ENCODE measurements at regions not wholly inside any gene's neighbourhood (a gene's known extent, or its start where the extent isn't known, plus 50 kb on each side); places are given as distances from the start of the nearest gene placed in this dataset.
"Not testable (repeated sequence)": the region's sequence is repeated elsewhere in the genome, so short reads cannot be mapped to it uniquely, and the experiment has no call there.

DNA sequence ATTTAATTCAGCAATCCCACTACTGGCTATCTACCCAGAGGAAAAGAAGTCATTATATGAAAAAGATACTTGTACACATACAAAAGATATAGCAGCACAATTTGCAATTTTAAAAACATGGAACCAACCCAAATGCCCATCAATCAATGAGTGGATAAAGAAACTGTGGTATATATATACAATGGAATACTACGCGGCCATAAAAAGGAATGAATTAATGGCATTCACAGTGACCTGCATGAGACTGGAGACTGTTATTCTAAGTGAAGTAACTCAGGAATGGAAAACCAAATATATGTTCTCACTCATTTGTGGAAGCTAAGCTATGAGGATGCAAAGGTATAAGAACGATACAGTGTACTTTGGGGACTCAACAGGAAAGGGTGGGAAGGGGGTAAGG, 102.8 kb upstream of the KCNMA1 start:
- not testable (repeated sequence) for DNase-seq

DNA sequence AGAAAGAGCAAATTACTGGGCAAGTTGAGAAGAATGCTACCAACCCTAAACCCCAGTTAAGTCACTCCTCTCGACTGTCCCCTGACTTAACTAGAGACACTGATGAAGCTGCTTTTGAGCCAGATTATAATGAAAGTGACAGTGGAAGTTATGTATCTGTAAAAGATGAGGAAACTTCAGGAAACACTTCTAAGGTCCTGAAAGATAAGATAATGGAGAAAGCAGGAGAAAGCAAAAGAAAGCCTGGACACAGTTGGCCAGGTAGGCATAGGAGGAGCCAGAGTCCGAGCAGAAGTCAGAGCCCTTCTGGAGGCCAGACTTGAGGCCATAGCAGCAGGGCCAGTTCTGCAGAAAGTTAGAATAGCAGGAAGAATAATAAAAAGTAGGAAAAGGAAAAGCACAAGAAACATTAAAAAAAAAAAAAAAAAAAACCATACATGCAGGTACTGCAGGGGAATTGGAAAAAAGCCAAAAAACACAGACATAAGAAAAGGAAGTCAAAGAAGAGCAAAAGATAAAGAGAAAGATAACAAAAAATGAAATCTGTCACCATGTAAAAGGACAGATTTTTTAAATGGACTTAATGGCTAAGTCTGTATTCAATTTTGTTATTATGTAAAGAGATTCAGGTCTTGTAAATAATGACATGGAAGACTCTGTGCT, 101.0 kb upstream of the KCNMA1 start:
- DNase-seq = no peak

DNA sequence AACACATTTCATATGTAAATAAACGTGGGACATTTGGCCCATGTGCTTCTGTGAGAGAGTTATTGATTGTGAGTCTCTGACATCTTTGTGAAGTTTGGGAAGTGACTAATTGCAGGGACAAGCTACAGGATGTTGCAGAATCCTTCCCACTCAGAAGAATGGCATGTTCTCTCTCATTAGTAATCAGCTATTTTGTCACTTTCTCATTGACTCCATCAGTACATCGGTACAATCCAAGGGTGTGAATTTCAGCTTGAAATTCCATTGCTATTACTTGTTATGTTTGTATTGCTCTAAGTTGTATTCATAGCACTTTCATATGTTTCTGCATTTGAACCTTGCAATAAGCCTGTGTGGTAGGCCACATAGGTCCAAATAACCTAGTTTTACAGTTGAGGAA, 100.0 kb upstream of the KCNMA1 start:
- no peak for DNase-seq

DNA sequence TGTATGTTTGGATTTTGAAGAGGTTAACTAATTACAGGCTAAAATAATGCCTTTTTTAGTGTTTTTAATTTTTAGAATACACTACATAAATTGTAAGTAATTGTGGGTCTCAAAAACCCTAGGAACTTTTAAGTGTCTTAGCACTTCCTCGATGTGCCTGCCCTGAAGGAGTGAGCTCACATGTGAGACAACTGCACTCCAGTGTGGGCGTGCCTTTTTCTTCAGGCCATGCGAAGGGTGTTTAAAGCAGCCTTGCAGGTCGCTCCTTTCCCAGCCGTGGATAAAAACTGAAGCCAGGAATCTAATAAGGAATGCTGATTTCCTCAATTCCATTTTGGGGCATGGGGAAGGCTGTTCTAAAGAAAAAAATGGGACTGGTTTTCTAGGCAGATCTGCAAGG, 97.5 kb upstream of the KCNMA1 start:
- DNase-seq = not testable (repeated sequence)

DNA sequence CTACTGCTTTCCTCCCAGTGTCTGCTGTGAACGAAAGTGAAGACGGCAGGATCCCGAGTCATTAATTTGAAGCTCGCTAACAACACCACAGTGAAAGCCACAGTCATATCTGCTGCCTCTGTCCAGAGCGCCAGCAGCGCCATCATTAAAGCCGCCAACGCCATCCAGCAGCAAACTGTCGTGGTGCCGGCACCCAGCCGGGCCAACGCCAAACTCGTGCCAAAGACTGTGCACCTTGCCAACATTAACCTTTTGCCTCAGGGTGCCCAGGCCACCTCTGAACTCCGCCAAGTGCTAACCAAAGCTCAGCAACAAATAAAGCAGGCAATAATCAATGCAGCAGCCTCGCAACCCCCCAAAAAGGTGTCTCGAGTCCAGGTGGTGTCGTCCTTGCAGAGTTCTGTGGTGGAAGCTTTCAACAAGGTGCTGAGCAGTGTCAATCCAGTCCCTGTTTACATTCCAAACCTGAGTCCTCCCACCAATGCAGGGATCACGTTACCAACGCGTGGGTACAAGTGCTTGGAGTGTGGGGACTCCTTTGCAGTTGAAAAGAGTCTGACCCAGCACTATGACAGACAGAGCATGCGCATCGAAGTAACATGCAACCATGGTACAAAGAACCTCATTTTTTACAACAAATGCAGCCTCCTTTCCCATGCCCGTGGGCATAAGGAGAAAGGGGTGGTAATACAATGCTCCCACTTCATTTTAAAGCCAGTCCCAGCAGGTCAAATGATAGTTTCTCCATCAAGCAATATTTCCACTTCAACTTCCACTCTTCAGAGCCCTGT, 94.8 kb upstream of the KCNMA1 start:
- DNase-seq = no peak

DNA sequence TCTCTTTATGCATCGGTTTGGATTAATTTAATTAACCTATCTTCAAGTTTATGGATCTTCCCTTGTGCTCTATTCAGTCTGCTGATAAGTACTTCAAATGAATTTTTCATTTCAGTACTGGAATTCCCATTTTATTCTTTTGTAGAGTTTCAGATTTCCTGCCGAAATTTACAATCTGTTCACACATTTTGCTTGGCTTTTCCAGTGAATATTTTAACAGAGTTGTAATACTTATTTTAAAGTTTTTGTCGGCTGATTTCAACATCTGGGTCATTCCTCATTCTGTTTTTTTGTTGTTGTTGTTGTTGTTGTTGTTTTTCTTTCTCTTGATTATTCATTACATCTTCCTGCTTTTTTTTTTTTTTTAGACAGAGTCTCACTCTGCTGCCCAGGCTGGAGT, 89.9 kb upstream of the KCNMA1 start:
- DNase-seq = no peak

DNA sequence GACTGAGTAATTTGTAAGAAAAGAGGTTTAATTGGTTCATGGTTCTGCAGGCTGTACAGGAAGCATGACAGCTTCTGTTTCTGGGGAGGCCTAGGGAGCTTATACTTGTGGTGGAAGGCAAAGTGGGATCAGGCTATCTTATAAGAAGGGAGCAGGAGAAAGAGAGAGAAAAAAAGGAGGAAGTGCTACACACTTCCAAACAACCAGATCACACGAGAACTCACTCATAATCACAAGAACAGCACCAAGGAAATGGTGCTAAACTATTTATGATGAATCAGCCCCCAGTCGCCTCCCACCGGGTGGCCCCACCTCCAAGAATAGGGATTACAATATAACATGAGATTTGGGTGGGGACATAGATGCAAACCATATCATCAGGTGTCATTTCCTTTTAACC, 89.1 kb upstream of the KCNMA1 start:
- DNase-seq = no peak

DNA sequence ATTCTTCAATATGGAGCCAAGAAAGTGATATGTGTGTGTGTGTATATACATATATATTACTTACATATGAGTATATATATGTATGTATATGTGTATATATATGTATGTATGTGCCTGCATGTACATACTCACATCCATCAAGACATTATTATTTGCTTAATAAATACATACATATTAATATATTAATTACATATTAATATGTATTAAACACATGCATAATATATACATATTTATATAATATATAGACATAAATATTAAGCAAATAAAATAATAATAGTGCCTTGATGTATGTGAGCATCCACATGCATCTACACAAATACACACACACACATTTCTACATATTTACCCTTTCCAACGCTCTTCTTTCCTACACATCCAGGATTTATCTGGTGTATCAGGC, 88.7 kb upstream of the KCNMA1 start:
- DNase-seq = no peak

DNA sequence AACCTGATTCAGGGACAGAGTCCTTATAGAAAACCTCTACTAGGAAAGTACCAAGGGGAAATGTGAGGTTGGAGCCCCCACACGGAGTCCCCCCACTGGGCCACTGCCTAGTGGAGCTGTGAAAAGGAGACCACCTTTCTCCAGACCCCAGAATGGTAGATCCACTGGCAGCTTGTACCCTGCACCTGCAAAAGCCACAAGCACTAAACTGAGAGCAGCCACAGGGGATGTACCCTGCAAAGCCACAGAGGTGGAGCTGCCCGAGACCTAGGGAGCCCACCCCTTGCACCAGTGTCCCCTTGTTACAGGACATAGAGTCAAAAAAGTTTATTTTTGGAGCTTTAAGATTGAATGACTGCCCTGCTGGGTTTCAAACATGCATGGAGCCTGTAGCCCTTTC, 87.2 kb upstream of the KCNMA1 start:
- DNase-seq = no peak

DNA sequence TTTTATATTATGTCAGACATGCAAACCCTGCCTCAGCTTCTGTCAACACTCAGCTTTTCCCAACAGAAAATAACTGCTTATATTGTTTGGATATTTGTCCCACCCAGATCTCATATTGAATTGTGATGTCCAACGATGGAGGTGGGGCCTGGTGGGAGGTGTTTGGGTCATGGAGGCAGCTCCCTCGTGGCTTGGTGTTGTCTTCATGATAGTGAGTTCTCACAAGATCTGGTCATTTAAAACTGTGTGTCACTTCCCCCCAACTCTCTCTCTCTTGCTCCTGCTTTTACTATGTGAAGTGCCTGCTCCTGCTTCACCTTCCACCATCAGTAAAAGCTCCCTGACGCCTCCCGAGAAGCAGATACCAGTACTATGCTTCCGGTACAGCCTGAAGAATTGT, 85.8 kb upstream of the KCNMA1 start:
- DNase-seq = no peak

DNA sequence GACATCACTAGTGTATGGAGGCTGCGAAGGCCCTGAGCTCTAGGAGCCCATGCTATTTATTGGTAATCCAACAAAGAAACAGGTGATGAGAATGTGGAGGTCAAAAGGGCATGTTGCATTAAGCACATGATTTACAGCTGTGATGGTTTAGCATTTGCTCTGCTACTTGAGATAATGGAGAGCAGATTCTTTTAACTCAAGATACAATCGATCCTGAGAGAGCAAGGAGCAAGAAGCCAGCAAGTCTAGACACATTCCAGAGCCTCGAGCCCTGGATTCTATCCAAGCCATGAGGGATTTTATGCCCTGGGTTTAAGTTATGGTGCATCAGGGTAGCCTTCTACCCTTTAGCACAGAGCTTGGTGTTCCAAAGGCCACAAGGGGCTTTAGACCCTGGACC, 85.3 kb upstream of the KCNMA1 start:
- DNase-seq = not testable (repeated sequence)

DNA sequence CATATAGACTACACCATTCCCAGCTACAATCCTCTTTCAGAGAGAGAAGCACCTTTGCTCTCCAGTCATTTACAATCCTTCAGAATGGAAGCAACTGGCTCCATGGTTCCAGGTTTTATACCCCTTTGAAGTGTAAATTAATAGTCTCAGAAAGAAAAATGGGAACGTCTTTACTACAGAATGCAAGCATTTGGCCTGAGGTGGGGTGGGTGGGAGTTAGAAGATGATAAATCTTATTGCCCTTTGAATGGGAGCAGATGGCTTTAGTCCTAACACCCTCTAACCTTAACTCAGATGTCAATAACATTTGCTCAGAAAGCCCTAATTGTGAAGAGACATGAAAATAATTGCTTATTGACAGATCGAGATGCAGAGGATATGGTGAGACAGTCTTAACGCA, 84.2 kb upstream of the KCNMA1 start:
- DNase-seq = no peak

DNA sequence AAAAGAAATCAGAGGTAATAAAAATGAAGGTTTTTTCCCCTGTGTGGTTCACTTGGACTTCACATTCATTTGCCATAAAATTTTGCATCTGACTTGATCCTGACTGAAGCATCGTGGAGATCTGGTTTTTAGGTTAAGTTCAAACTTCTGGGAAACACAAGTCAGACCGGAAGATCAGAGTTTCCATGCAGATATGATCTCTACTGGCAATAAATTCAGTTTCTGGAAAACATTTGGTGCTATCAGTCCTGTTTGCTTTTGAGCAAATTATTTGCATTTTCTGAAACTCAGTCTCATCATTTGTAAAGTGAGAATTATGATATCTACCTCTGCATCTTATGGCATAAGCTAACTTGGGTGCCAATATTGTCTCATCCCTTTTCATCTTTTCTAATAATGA, 81.3 kb upstream of the KCNMA1 start:
- DNase-seq = no peak

DNA sequence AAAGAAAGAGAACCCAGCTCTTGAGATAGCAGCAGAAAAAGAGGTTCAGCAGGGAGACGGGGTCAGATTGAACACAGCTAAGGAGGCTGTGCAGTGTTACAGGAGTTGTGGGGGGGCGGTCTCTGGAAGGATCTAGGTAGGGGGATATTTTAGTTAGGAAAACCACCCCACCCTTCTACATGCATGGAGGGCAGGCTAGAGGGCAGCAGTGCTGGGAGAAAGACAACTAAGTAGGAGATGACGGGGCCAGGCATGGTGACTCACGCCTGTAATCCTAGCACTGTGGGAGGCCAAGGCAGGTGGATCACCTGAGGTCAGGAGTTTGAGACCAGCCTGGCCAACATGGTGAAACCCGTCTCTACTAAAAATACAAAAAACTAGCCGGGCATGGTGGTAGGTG, 80.7 kb upstream of the KCNMA1 start:
- DNase-seq = not testable (repeated sequence)

DNA sequence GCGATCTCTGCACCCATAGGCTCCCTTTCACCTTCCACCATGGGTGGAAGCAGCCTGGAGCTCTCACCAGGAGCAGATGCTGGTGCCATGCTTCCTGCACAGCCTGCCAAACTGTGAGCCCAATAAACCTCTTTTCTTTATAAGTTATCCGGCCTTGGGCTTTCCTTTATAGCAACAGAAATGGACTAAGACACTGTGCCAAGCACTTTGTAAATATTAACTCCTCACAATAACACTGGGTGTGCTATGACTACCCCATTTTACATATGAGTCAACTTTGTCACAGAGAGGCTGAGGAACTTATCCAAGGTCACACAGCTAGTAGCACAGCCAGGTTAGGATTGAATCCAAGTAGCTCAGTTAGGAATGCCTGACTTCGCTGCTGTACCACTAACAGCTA, 79.7 kb upstream of the KCNMA1 start:
- DNase-seq = no peak

DNA sequence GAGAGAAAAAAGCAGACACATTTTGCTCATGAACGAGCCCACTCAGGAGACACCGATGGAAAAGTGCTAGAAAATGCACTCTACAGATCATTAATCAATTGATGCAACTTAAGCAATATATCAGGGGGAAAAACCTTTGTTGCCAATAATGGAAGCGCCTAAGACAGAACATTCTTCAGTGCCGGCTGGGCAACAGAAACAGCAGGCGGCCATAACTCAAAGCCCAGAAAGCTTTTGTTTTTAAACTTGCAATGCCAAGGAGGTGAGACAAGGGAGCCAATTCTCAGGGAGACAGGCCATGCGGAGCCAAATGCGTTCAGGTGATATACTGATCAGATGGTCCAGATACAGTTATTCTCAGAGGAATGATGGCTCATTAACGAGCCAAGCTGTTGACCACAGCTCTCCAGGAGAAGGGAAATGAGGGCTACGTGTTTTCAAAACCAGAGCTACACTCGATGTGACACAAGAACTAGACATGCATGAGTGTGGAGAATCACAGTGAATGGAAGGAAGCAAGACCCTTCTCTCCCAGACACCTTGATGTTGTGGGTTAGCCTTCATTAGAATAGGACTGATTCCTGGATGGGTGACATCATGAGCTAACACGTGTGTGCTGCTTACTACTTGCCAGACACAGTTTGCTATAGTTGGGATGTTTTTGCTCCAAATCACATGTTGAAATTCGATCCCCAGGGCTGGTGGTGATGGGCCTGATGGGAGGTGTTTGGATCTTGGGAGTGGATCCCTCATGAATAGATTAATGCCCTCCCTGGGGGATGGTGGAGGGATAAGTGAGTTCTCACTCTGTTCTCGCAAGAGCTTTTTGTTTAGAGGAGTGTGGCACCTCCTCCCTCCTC, 79.1 kb upstream of the KCNMA1 start:
- DNase-seq = no peak

DNA sequence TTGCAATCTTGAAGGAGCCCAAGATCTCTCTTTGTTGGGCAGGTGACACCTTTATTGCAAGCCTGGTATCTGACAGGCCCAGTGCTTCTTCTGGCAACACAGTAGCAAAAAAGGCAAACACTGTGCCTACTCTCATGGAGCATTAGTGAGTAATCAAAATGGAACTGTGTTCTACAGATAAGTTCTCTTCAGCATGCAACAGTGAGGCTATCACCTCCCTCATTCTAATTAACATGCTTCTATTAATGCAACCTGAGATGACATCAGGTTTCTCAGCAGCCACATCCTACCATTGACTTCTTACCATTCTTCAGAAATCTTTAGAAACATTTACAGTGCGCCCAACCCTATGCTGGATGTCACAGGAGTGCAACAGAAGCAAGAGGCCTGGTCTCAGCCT, 77.9 kb upstream of the KCNMA1 start:
- DNase-seq = no peak

DNA sequence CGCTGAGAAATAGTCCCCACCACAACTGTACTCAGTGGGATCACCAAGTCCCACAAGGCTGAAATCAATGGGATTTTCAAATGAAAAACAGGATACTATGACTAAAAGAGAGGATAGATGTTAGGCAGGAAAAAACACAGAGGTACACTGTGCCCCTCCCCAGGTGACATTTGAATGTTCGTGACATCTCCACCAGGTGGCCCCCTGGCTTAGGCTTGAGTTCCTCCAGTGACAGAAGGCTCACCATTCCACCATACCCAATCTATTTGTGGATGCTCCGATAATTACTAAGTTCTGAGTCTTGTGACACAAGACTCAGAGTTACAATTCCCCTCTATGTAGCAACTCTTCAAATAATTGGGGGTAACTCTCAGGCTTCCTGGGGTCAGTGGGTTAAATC, 77.5 kb upstream of the KCNMA1 start:
- no peak for DNase-seq

DNA sequence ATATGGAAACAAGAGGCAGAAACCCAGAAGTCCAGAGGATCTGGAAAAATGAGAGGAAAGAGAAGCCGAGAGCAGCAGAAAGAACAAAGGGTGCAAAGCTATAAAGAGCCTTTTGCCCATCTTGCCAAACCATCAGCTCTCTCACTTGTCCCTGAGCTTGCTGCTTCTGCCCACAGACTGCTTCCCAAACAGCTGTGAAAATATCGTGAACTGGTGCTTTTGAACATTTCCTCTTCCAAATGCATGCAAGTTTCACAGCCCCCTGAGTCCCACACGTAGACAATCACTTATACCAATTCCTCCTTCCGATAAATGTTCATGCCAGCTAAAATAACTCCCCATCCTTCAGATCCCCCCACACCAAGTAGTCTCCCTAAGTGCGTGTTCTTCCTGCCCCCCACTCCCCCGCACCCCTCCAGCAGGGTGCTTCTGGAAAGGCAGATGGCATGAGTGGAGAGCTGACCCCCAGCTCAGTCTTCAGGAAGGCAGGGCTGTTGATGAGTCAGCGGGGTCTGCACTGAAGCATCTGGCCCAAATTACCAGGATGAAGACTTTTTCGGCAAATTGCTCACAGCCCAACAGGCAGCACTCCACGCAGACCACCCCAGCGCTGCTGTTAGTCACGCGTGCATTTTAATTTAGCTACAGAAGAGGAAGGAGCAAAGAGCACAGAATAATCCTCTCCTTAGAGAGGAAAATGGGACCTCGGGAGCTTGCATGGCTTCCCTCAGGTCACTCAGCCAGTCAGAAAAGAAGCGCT, 76.1 kb upstream of the KCNMA1 start:
- no peak for DNase-seq

DNA sequence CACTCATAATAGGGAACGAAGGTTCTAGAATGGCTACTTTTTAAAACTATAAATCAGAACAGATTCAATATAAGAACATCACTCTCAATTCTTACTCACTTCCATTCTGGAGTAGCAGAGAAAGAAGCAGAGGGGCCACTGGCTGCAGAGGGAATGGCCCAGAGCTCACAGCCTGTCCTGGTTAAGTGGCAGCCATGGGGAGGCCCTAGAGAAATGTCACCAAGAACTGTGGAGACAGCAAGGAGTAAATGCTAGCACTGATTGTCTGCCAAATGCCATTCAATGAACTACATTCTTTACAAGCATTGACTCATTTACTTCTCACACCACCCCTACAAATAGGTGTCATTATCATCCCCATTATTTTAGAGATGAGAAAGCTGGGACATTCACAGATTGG, 74.6 kb upstream of the KCNMA1 start:
- no peak for DNase-seq

DNA sequence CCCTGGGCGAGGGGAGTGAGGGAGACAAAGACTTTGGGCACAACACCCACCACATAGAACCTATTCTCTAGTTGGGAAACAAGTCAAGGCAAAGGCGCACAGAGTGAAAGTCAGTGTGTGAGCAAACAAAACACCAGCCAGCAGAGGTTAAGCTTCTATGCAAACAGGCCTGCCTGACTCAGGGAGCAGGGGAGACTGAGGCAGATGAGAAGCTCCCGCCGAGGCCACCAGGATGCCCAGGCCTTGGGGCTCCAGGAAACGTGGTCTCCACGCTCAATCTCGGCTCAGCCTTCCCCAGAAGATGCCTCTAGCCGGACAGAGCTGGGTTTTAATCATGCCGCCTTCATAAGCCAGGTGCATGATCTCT, 74.1 kb upstream of the KCNMA1 start:
- no peak for DNase-seq

DNA sequence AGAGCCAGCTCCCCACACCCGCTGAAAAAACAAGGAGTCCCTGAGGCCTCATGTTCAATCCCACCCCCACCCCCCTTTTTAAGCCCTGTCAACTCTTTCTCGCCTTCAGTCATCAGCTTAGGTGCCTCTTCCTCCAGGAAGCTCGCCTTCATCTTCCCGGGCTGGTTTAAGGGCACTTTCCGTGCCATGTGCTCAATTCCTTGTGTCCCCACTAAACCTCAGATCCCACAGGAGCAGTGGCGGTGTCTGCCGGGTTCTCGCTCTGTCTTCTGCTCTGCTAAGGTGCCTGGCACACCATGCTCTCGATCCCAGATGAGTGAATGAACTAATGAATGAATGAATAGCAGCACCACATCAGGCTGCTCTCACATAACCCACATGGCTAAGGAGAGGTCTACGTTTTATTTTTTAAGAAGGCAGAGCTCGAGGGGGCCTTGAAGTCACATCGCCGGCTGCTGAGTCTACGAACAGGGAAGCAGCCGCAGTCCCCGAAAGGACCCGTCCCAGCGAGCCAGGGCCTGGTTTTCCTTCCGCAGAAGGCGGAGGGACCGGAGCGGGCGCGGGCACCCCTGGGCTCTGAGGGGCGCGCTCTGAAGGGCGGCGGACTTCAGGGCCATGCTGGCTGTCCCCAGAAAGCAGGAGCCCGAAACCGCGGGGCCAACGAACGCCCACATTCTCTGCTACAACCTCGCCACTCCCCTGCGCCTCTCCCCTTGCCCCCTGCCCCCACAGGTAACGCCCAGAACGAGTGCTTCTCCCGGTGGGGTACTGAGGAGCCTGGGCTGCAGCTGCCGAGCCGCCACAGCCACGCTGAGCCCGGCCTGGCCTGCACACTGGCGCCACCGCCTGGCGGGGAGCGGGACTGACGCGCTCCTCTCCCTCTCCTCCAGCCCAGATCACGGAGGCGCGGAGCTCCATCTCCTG, 73.4 kb upstream of the KCNMA1 start:
- peak; percentile 54 for DNase-seq

Data from CD4-positive, alpha-beta T cell treated with Interferon gamma for 1 hour (primary cell).